ENCODE measurements at regions not wholly inside any gene's neighbourhood (a gene's known extent, or its start where the extent isn't known, plus 50 kb on each side); places are given as distances from the start of the nearest gene placed in this dataset.
A peak's percentile ranks its signal among the peaks of the same experiment; 100 is the strongest.

DNA sequence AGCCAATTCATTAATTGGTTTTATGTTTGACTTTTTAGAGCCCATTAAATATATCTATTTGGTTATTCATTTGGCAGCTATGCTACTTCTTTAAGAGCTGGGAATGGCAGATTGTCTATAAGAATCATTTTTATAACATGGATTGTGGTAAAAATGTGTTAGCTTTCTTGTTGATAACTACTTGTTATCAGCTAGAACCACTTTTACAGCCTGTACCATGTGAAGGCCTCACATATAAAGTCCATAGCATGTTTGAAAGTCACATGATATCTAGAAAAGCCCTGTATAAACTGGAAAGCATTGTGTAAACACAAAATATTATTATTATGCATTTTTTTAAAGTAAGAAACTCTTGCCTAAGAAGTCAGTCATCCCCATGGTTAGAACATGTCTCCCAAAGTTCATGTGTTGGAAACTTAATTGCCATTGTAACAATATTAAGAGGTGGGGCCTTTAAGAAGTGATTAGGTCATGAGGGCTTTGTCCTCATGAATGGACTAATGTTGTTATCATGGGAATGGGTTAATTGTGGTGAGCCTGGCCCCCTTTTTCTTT, 110.9 kb upstream of the BMP2K start:
- TF ChIP-seq POLR2A (IDR thresholded peaks at IDR 0.05), result no peak
- TF ChIP-seq POLR2AphosphoS5 (IDR thresholded peaks at IDR 0.05), result no peak
- TF ChIP-seq EP300 (IDR thresholded peaks at IDR 0.05), result no peak
- no peak for TF ChIP-seq CTCF (IDR thresholded peaks at IDR 0.05)
- no peaks in the 10 kb centered on the region for H3K36me3 ChIP-seq
- peaks cover 3 to 41% (median 16%) of the 10 kb centered on the region in 3 donors for H3K4me1 ChIP-seq
- ATAC-seq, result no peak
- H3K9me3 ChIP-seq, result no peaks in the 10 kb centered on the region
- H3K27ac ChIP-seq, result no peak overlapping the region
- H3K27me3 ChIP-seq, result no peaks in the 10 kb centered on the region
- H3K4me3 ChIP-seq, result no peak overlapping the region

GRCh38 chr4:78666830-78667258, 109.3 kb upstream of the BMP2K start:
- Histone ChIP-seq H3K4me3 (no peak overlapping the region), H3K9me3 (no peaks in the 10 kb centered on the region), H3K27me3 (no peaks in the 10 kb centered on the region), H3K4me1 (peaks cover 4 to 44% (median 13%) of the 10 kb centered on the region in 3 donors), H3K27ac (no peak overlapping the region), H3K36me3 (no peaks in the 10 kb centered on the region)
- TF ChIP-seq EP300 (IDR thresholded peaks at IDR 0.05) (no peak), POLR2A (IDR thresholded peaks at IDR 0.05) (no peak), POLR2AphosphoS5 (IDR thresholded peaks at IDR 0.05) (no peak), CTCF (IDR thresholded peaks at IDR 0.05) (no peak)
- ATAC-seq, result peak; percentile 40
- 74 to 75% methylated on average over 2 of the region's 3 CpGs for WGBS, 2 donors (ENCODE audit: low coverage in 1 of 2)

DNA sequence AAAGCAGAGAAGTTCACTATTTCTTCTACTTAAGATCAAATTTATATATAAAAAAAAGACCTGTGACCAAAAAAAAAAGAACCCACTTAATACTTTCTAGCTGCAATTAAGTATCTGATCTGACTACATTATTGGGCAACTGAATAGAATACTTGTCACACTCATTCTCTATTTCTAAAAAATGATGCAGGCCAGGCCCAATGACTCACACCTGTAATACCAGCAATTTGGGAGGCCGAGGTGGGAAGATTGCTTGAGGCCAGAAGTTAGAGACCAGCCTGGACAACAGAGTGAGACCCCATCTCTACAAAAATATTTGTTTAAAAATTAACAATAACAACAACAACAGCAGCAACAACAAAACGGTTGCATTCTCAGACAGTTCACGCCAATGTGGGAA, 108.8 kb upstream of the BMP2K start:
- peak overlapping the region in 1 of 4 donors; percentile 12 for H3K27ac ChIP-seq
- no peak for ATAC-seq
- TF ChIP-seq POLR2A (IDR thresholded peaks at IDR 0.05) (no peak), EP300 (IDR thresholded peaks at IDR 0.05) (no peak), CTCF (IDR thresholded peaks at IDR 0.05) (no peak), POLR2AphosphoS5 (IDR thresholded peaks at IDR 0.05) (no peak)
- no peaks in the 10 kb centered on the region for H3K36me3 ChIP-seq
- H3K4me1 ChIP-seq, result peaks cover 6 to 44% (median 8%) of the 10 kb centered on the region in 3 donors
- H3K27me3 ChIP-seq, result no peaks in the 10 kb centered on the region
- no peak overlapping the region for H3K4me3 ChIP-seq
- WGBS, 2 donors (ENCODE audit: low coverage in 1 of 2), result 72 to 85% methylated on average over 3 of the region's 3 CpGs
- no peaks in the 10 kb centered on the region for H3K9me3 ChIP-seq

DNA sequence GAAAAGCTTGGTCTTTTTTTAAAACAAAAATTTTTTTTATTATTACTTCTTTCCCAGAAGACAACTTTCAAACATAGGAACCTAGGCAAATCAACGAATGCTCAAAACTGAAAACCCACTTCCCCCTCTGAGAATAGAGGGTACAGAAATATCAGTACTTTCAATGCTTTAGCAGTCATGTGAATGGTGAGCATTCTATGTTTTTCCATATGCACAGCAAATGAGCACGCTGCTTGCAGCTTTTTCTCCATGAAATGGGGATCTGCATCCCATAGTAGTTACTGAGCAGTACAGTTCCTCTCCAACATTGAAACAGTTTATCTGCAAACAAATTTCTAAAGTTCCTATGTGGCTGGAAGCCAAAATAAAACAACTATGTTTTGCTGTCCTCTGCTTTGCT, 108.4 kb upstream of the BMP2K start:
- Histone ChIP-seq H3K27me3 (no peaks in the 10 kb centered on the region), H3K4me1 (peaks cover 6 to 44% (median 6%) of the 10 kb centered on the region in 3 donors), H3K9me3 (no peaks in the 10 kb centered on the region), H3K27ac (peak overlapping the region in 1 of 4 donors; percentile 12), H3K4me3 (no peak overlapping the region), H3K36me3 (no peaks in the 10 kb centered on the region)
- ATAC-seq, result no peak
- TF ChIP-seq POLR2A (IDR thresholded peaks at IDR 0.05), result no peak
- no peak for TF ChIP-seq EP300 (IDR thresholded peaks at IDR 0.05)
- no peak for TF ChIP-seq CTCF (IDR thresholded peaks at IDR 0.05)
- TF ChIP-seq POLR2AphosphoS5 (IDR thresholded peaks at IDR 0.05), result no peak
- WGBS, 2 donors (ENCODE audit: low coverage in 1 of 2), result 82 to 91% methylated on average over 2 of the region's 2 CpGs

GRCh38 chr4:78669453-78669852, 106.7 kb upstream of the BMP2K start:
- Histone ChIP-seq H3K4me3 (no peak overlapping the region), H3K9me3 (no peaks in the 10 kb centered on the region), H3K4me1 (peaks cover 6 to 49% (median 6%) of the 10 kb centered on the region in 3 donors), H3K27ac (no peak overlapping the region), H3K27me3 (no peaks in the 10 kb centered on the region), H3K36me3 (no peaks in the 10 kb centered on the region)
- ATAC-seq, result no peak
- TF ChIP-seq CTCF (IDR thresholded peaks at IDR 0.05), result no peak
- TF ChIP-seq EP300 (IDR thresholded peaks at IDR 0.05), result no peak
- TF ChIP-seq POLR2A (IDR thresholded peaks at IDR 0.05), result no peak
- no peak for TF ChIP-seq POLR2AphosphoS5 (IDR thresholded peaks at IDR 0.05)
- WGBS, 2 donors (ENCODE audit: low coverage in 1 of 2), result 98 to 100% methylated on average over 3 of the region's 3 CpGs

Measured in gastroesophageal sphincter (tissue), 4 donors.